ENCODE measurements at regions not wholly inside any gene's neighbourhood (a gene's known extent, or its start where the extent isn't known, plus 50 kb on each side); places are given as distances from the start of the nearest gene placed in this dataset.

DNA sequence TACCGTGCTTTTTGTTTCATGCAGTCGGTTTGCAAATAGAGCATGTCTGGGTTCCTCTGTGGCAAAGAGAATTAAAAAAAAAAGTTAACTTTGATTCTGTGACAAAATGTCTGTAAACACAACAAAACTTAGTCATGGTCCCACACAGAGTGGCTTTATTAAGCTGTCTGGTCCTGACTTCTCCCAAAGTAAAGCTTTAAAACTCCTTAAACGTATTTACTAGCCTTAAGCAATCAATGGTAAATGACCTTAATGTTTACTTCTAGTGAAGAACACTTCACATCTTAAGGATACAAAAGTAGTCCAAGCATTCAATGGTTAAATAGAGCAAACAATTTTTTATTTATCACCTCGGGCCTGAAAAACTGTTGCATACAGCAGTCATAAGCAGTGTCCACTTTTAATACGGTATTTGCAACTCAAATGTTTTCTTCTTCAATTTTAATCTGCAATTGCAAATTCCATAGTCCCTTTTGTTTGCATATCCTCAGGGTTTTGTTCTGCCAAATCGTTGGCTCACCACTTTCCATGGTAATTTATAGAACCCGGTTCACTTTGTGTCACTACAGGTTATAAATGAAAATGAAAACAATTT, 453.0 kb upstream of the MIS18BP1 start:
- Mint-ChIP-seq H3K4me1 (no peaks in the 10 kb centered on the region), H3K36me3 (no peaks in the 10 kb centered on the region), H3K4me3 (no peak overlapping the region), H3K9me3 (peaks cover 2% of the 10 kb centered on the region), H3K27me3 (no peaks in the 10 kb centered on the region), H3K27ac (no peak overlapping the region)
- DNase-seq (no peak), ATAC-seq (ENCODE audit: low read depth) (no peak)
- POLR2A ChIA-PET = no interaction called here

DNA sequence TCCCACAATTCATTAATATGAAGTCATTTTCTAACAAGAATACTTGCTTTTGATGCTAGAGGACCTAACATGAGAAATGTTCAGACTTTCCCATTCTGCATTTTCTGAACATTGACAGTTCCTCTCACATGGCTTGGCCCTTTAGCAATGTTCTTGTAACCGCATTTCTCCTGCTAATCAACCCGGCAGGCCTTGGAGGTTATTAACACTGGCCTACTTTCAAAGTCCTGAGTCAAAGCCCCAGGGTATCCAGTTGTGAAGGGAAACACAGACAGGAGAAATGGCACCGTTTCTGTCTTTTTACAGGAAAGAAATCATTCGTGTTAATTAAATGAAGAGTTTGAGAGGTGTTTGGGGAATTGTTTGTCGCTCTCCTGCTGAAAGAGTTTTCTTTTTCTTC, 446.5 kb upstream of the MIS18BP1 start:
- DNase-seq (no peak), ATAC-seq (ENCODE audit: low read depth) (no peak)
- POLR2A ChIA-PET = no interaction called here
- Mint-ChIP-seq H3K27me3 (no peaks in the 10 kb centered on the region), H3K36me3 (no peaks in the 10 kb centered on the region), H3K9me3 (peaks cover 2% of the 10 kb centered on the region), H3K4me1 (no peaks in the 10 kb centered on the region), H3K27ac (no peak overlapping the region), H3K4me3 (no peak overlapping the region)

DNA sequence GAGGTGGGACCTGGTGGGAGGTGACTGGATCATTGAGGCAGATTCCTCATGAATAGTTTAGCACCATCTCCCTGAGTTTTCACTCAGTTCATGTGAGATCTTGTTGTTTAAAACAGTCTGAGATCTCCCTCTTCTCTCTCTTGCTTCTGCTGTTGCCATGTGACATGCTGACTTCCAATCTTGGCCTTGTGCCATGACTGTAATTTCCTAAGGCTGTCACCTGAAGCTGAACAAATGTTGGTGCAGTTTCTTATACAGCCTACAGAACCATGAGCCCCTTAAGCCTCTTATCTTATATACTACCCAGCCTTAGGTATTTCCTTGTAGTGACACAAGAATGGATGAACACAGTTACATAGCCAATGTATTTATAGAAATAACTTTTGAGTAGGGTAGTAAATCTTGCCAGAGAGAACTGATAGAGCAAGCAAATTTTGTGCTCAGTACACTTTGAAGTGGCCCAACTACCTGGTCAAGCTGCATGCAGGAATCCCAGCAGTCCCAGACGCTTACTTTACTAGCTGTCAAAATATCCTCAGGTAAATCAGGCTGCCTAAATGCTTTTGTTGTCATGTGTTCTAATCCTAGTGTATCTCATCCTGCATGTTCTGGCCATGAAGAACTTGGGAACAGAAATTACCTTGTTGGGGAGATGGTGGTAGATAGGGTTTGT, 445.6 kb upstream of the MIS18BP1 start:
- Mint-ChIP-seq H3K4me3 (no peak overlapping the region), H3K27ac (no peak overlapping the region), H3K4me1 (no peaks in the 10 kb centered on the region), H3K36me3 (no peaks in the 10 kb centered on the region), H3K27me3 (no peaks in the 10 kb centered on the region), H3K9me3 (peaks cover 5% of the 10 kb centered on the region)
- POLR2A ChIA-PET = no interaction called here
- DNase-seq = no peak
- no peak for ATAC-seq (ENCODE audit: low read depth)

DNA sequence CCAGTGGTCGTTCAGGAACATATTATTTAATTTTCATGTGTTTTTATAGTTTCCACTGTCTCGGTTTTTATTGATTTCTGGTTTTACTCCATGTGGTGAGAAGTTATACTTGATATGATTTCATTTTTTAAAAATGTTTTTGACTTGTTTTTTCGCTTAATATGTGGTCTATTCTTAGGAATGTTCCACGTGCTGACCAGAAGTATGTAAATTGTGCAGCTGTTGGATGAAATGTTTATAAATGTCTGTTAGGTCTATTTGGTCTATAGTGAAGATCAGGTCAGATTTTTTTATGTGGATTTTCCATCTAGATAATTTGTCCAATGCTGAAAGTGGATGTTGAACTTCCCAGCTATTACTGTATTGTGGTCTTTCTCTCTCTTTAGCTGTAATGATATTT, 433.8 kb upstream of the MIS18BP1 start:
- no peak for DNase-seq
- H3K27me3 Mint-ChIP-seq = no peaks in the 10 kb centered on the region
- H3K4me3 Mint-ChIP-seq = no peak overlapping the region
- POLR2A ChIA-PET = no interaction called here
- peaks cover 12% of the 10 kb centered on the region for H3K9me3 Mint-ChIP-seq
- no peaks in the 10 kb centered on the region for H3K4me1 Mint-ChIP-seq
- no peak overlapping the region for H3K27ac Mint-ChIP-seq
- no peaks in the 10 kb centered on the region for H3K36me3 Mint-ChIP-seq
- no peak for ATAC-seq (ENCODE audit: low read depth)

DNA sequence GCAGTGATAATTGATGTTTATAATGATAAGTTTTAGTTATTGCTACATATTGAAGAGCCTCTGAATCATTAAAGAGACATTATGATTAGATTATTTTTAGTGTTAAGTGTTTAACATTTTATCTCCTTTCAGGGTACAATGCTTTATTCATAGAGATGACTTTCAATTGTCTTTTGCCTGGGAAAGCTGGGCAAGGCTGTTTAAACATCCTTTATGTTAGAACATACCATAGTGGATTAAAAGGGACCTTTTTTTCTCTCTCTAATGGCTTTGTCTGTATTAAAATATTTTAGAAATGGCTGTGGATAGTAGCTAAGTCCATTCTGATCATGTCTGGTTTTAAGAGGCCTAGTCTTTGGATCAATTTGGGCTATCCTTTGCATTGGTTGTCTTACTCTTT, 427.5 kb upstream of the MIS18BP1 start:
- no peak for ATAC-seq (ENCODE audit: low read depth)
- H3K27me3 Mint-ChIP-seq = no peaks in the 10 kb centered on the region
- POLR2A ChIA-PET = no interaction called here
- no peak for DNase-seq
- H3K27ac Mint-ChIP-seq = no peak overlapping the region
- peaks cover 6% of the 10 kb centered on the region for H3K9me3 Mint-ChIP-seq
- H3K4me3 Mint-ChIP-seq = no peak overlapping the region
- no peaks in the 10 kb centered on the region for H3K36me3 Mint-ChIP-seq
- no peaks in the 10 kb centered on the region for H3K4me1 Mint-ChIP-seq

DNA sequence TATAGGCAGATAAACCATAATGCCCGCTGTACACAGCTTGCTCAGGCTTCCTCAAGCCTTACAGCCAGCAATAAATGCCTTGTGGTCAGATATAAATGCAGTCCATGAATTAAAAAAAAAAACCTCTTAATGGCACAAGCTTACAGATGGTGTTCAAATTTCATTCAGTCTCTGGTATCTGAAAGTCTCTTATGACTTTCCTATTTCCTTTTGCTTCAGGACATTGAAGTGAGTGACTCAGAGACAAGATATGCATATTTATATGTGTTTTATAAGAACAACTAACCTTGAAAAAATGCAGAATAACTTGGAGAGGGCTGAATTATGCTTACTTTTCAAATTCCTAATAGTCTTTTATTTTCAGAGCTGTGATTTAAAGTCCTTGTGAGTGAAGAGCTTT, 426.9 kb upstream of the MIS18BP1 start:
- ATAC-seq (ENCODE audit: low read depth) = no peak
- Mint-ChIP-seq H3K27ac (no peak overlapping the region), H3K9me3 (peaks cover 4% of the 10 kb centered on the region)

DNA sequence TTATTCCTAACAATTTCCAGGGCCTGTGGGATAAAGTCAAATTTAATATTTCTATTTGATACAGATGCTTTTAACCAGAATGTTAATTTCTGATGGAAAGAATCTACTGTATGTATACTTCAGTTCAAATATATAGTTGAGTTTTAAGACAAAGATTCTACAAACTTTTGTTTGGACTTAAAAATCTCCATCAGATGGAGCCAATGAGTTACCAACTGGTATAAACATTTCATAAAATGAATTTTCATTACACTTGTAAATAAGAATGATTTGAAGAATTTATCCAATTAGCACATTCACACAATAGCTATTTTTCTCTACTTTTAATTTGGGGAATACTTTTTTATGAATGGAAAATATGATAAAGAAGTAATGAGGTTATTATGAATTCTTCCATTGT, 425.2 kb upstream of the MIS18BP1 start:
- H3K4me3 Mint-ChIP-seq = no peak overlapping the region
- no peaks in the 10 kb centered on the region for H3K27me3 Mint-ChIP-seq
- H3K36me3 Mint-ChIP-seq = no peaks in the 10 kb centered on the region
- no peak for ATAC-seq (ENCODE audit: low read depth)
- H3K27ac Mint-ChIP-seq = no peak overlapping the region
- POLR2A ChIA-PET = no interaction called here
- no peaks in the 10 kb centered on the region for H3K4me1 Mint-ChIP-seq
- no peak for DNase-seq
- peaks cover 6% of the 10 kb centered on the region for H3K9me3 Mint-ChIP-seq

More for the DNA sequence above, 426.9 kb upstream of the MIS18BP1 start:
- no peak for DNase-seq
- Mint-ChIP-seq H3K27me3 (no peaks in the 10 kb centered on the region), H3K4me3 (no peak overlapping the region), H3K36me3 (no peaks in the 10 kb centered on the region), H3K4me1 (no peaks in the 10 kb centered on the region)
- POLR2A ChIA-PET = no interaction called here

DNA sequence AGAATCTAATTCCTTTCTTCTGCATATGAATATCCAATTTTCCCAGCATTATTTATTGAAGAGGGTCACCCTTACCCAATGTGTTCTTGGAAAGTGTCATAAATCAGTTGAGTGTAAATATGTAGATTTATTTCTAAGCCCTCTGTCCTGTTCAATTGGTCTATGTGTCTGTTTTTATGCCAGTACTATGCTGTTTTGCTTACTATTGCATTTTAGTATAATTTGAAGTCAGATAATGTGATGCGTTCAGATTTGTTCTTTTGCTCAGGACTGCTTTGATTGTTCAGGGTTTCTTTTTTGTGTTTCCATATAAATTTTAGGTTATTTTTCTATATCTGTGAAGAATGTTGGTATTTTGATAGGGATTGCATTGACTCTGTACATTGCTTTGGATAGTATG, 420.4 kb upstream of the MIS18BP1 start:
- no peak for DNase-seq
- Mint-ChIP-seq H3K27me3 (no peaks in the 10 kb centered on the region), H3K4me3 (no peak overlapping the region), H3K9me3 (peaks cover 4% of the 10 kb centered on the region), H3K36me3 (no peaks in the 10 kb centered on the region), H3K4me1 (no peaks in the 10 kb centered on the region), H3K27ac (no peak overlapping the region)
- POLR2A ChIA-PET = no interaction called here
- ATAC-seq (ENCODE audit: low read depth) = no peak

DNA sequence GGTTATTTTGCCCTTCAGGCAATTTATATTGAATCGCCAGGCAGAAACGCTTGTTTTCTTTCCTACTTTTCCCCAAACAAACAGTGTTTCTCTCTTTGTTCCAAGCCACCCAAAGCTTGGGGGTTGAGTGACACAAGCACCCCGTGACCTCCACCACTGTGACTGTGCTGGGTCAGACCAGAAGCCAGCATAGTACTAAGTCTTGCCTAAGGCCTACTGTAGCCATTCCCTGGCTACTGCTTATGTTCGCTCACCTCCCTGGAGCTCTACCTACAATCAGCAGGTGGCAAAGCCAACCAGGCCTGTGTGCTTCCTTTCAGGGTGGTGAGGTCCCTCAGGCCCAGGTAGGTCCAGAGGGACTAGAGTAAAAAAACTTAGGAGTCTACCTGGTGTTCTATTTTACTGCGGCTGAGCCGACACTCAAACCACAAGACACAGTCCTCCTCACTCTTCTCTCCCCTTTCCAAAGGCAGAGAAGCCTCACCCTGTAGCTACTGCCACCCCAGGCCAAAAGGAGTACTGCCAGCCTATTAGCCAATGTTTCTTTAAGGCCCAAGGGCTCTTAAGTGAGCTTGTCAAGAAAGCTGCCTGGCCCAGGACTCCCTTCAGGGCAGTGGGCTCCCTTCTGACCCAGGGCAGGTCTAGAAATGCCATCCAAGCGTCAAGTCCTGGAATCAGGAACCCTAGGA, 411.8 kb upstream of the MIS18BP1 start:
- H3K4me1 Mint-ChIP-seq = no peaks in the 10 kb centered on the region
- H3K27me3 Mint-ChIP-seq = no peaks in the 10 kb centered on the region
- POLR2A ChIA-PET = no interaction called here
- no peak overlapping the region for H3K27ac Mint-ChIP-seq
- H3K4me3 Mint-ChIP-seq = no peak overlapping the region
- ATAC-seq (ENCODE audit: low read depth) (no peak), DNase-seq (no peak)
- H3K36me3 Mint-ChIP-seq = no peaks in the 10 kb centered on the region
- H3K9me3 Mint-ChIP-seq = peaks cover 17% of the 10 kb centered on the region

DNA sequence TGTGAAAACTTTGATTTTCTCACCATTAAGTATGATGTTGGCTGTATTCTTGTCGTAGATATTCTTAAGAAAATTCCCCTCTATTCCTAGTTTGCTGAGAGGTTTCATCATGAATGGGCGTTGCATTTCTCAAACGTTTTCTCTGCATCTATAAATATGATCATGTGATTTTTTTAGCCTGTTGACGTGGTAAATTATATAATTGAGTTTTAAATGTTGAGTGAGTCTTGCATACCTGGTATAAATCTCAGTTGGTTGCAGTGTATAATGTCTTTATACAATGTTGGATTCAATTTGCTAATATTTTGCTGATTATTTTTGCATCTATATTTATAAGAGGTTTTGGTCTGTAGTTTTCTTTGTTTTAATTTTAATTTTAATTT, 405.9 kb upstream of the MIS18BP1 start:
- Mint-ChIP-seq H3K27me3 (no peaks in the 10 kb centered on the region), H3K36me3 (no peaks in the 10 kb centered on the region), H3K9me3 (peaks cover 15% of the 10 kb centered on the region), H3K4me1 (no peaks in the 10 kb centered on the region), H3K27ac (no peak overlapping the region), H3K4me3 (no peak overlapping the region)
- ATAC-seq (ENCODE audit: low read depth) = no peak
- no peak for DNase-seq
- POLR2A ChIA-PET = no interaction called here

DNA sequence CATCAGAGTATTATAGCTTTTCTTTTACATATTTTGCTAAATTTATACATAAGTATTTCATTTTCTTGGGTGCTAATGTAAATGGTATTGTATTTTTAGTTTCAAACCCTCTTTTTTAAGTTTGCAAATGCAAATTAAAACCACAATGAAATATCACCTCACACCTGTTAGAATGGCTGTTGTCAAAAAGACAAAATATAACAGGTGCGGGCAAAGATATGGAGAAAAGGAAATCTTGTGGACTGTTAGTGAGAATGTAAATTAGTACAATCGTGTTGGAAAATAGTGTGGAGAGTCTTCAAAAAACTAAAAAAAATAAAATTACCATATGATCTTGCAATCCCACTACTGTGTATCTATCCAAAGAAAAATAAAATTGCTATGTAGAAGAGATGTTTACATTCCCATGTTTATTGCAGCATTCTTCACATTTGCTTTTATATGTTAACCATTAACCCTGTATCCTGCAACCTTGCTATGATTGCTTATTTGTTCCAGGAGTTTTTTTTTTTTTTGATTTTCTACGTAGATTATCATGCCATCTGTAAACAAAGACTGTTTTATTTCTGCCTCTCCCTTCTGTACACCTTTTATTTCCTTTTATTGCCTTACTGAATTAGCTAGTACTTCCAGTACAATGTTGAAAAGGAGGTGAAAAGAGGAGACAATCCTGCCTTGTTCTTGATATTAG, 405.4 kb upstream of the MIS18BP1 start:
- DNase-seq = no peak
- Mint-ChIP-seq H3K27ac (no peak overlapping the region), H3K9me3 (peaks cover 15% of the 10 kb centered on the region), H3K36me3 (no peaks in the 10 kb centered on the region), H3K4me1 (no peaks in the 10 kb centered on the region), H3K27me3 (no peaks in the 10 kb centered on the region), H3K4me3 (no peak overlapping the region)
- POLR2A ChIA-PET = no interaction called here
- no peak for ATAC-seq (ENCODE audit: low read depth)

DNA sequence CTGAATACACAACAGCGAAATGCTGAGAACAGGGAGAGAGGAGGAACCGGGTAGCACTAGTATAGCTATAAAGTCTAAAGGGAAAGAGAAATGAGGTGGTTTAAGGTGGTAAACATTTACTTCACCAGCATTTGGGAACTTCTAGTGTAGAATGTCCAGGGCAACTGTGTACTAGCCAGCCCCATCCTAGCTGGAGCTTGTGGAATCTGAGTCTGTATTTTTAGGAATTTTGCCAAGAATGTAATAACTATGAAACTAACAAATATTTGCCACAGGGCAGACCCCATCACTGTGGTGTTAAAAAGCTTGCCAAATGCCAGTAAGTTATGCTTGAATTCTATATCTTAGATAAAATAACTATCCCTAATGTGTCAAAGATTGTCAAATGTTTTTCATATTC, 398.9 kb upstream of the MIS18BP1 start:
- Mint-ChIP-seq H3K36me3 (no peaks in the 10 kb centered on the region), H3K4me3 (no peak overlapping the region), H3K9me3 (peaks cover 5% of the 10 kb centered on the region), H3K27ac (no peak overlapping the region), H3K27me3 (no peaks in the 10 kb centered on the region), H3K4me1 (no peaks in the 10 kb centered on the region)
- no peak for ATAC-seq (ENCODE audit: low read depth)
- POLR2A ChIA-PET = no interaction called here
- DNase-seq = no peak

DNA sequence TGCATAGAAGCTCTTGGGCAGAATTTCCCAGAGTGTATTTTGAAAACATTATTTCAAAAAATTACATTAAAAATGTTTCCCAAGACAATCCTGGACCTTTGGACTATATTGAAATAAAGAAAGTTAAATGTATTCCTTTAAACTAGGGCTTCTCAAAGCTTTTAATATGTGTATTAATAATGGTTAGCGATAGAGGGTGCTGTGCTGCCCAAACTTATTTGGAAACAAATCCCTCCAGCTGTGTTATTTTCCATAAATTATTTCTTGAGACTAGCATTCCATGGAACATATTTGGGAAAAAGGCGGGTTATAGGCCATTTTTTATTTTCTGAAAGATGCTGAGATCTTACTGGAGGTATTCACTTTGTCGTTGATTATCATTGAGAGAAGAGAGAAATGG, 397.8 kb upstream of the MIS18BP1 start:
- Mint-ChIP-seq H3K4me3 (no peak overlapping the region), H3K9me3 (no peaks in the 10 kb centered on the region), H3K36me3 (no peaks in the 10 kb centered on the region), H3K4me1 (no peaks in the 10 kb centered on the region), H3K27me3 (no peaks in the 10 kb centered on the region), H3K27ac (no peak overlapping the region)
- POLR2A ChIA-PET = no interaction called here
- ATAC-seq (ENCODE audit: low read depth) (no peak), DNase-seq (no peak)

DNA sequence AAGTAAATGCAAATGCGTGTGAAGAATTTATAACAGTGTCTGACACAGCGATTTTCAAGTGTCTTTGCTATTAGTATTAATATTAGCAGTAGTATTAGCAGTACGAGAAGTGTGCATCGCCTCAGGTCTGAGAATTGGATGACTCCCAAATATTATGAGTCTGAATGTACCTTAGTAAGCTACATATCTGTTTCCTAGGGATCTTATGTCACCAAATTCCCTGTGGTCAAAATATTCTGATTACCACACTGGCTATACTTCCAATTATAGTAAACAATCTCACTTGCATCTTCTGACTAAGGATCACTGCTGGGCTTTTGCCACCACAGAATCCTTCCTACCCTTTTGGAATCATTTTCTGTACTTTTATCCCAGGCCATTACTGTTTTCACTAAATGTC, 396.0 kb upstream of the MIS18BP1 start:
- DNase-seq = no peak
- H3K9me3 Mint-ChIP-seq = no peaks in the 10 kb centered on the region
- ATAC-seq (ENCODE audit: low read depth) = no peak
- no peaks in the 10 kb centered on the region for H3K36me3 Mint-ChIP-seq
- H3K4me1 Mint-ChIP-seq = no peaks in the 10 kb centered on the region
- no peak overlapping the region for H3K27ac Mint-ChIP-seq
- H3K27me3 Mint-ChIP-seq = no peaks in the 10 kb centered on the region
- no peak overlapping the region for H3K4me3 Mint-ChIP-seq
- POLR2A ChIA-PET = no interaction called here

All from activated naive CD8-positive, alpha-beta T cell treated with anti-CD3 and anti-CD28 coated beads, Interleukin-2, amount 10 ng/mL, durations not matched to agents 7 days and 5 days (primary cell).